AG04449 (cell line): ENCODE measurements at regions not wholly inside any gene's neighbourhood (a gene's known extent, or its start where the extent isn't known, plus 50 kb on each side); places are given as distances from the start of the nearest gene placed in this dataset.

Experiments used
- CTCF ChIA-PET: fragments of 350-600 bp; formaldehyde crosslinking; extraction: SDS; loops from one replicate; lab custom pipeline; 2021; ENCODE audit warnings: antibody characterized with exemption; lab: Yijun Ruan, JAX
- POLR2A ChIA-PET: fragments of 400-600, 350-600 bp; formaldehyde crosslinking; extraction: SDS; loops from one replicate; lab custom pipeline; 2020; ENCODE audit warnings: antibody characterized with exemption, inconsistent platforms; lab: Yijun Ruan, JAX
- DNase-seq: peaks from one replicate; pipeline ENCODE4 v3.0.0-alpha.2; 2010; ENCODE audit warnings: low read depth, low spot score
- H3K4me3 ChIP-seq: 2 replicates; pipeline ENCODE4 v1.5.1; 2011; ENCODE audit warnings: low read depth, mild to moderate bottlenecking, control low read depth, low read length
- TF ChIP-seq, protein P1 (sequence below): IDR thresholded peaks from one replicate; pipeline ENCODE4 v1.5.1; 2011; ENCODE audit warnings: mild to moderate bottlenecking, moderate library complexity, low read length, control low read depth, inconsistent platforms; ENCODE audit not compliant: insufficient read depth; ENCODE audit errors: missing control alignments

- TF ChIP-seq, protein P1, sequence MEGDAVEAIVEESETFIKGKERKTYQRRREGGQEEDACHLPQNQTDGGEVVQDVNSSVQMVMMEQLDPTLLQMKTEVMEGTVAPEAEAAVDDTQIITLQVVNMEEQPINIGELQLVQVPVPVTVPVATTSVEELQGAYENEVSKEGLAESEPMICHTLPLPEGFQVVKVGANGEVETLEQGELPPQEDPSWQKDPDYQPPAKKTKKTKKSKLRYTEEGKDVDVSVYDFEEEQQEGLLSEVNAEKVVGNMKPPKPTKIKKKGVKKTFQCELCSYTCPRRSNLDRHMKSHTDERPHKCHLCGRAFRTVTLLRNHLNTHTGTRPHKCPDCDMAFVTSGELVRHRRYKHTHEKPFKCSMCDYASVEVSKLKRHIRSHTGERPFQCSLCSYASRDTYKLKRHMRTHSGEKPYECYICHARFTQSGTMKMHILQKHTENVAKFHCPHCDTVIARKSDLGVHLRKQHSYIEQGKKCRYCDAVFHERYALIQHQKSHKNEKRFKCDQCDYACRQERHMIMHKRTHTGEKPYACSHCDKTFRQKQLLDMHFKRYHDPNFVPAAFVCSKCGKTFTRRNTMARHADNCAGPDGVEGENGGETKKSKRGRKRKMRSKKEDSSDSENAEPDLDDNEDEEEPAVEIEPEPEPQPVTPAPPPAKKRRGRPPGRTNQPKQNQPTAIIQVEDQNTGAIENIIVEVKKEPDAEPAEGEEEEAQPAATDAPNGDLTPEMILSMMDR, result peak; percentile 86
- no peak overlapping the region for H3K4me3 ChIP-seq
- peak; percentile 2 for DNase-seq
- ChIA-PET POLR2A (no interaction called here), CTCF (interaction anchor here (0.7 to 8.9 kb wide), 38 partner anchors 8 to 665 kb away, joined by 3 to 319 read pairs (median 4); no protein-coding TSS in a partner anchor)
Measured at GRCh38 chr4:153084980-153085630, 119.1 kb upstream of the TRIM2 start.

GRCh38 chr4:153087671-153088194 is 116.5 kb upstream of the TRIM2 start:
- TF ChIP-seq, protein P1, result no peak
- POLR2A ChIA-PET, result no interaction called here
- no peak overlapping the region for H3K4me3 ChIP-seq
- CTCF ChIA-PET, result interaction anchor here (0.7 to 5.9 kb wide), 6 partner anchors 25 to 241 kb away, joined by 3 to 51 read pairs (median 4); no protein-coding TSS in a partner anchor
- DNase-seq, result no peak

GRCh38 chr4:153089742-153090141 is 114.5 kb upstream of the TRIM2 start:
- CTCF ChIA-PET, result interaction anchor here (1.0 to 5.9 kb wide), 7 partner anchors 7 to 242 kb away, joined by 3 to 51 read pairs (median 4); no protein-coding TSS in a partner anchor
- TF ChIP-seq, protein P1, result no peak
- POLR2A ChIA-PET, result no interaction called here

GRCh38 chr4:153090181-153090580 is 114.1 kb upstream of the TRIM2 start:
- TF ChIP-seq, protein P1, result no peak
- POLR2A ChIA-PET, result no interaction called here
- CTCF ChIA-PET, result interaction anchor here (1.0 to 5.9 kb wide), 4 partner anchors 10 to 242 kb away, joined by 4 to 51 read pairs (median 10); no protein-coding TSS in a partner anchor
- no peak for DNase-seq
- no peak overlapping the region for H3K4me3 ChIP-seq

More at GRCh38 chr4:153089742-153090141, 114.5 kb upstream of the TRIM2 start:
- no peak for DNase-seq
- H3K4me3 ChIP-seq, result no peak overlapping the region

DNA sequence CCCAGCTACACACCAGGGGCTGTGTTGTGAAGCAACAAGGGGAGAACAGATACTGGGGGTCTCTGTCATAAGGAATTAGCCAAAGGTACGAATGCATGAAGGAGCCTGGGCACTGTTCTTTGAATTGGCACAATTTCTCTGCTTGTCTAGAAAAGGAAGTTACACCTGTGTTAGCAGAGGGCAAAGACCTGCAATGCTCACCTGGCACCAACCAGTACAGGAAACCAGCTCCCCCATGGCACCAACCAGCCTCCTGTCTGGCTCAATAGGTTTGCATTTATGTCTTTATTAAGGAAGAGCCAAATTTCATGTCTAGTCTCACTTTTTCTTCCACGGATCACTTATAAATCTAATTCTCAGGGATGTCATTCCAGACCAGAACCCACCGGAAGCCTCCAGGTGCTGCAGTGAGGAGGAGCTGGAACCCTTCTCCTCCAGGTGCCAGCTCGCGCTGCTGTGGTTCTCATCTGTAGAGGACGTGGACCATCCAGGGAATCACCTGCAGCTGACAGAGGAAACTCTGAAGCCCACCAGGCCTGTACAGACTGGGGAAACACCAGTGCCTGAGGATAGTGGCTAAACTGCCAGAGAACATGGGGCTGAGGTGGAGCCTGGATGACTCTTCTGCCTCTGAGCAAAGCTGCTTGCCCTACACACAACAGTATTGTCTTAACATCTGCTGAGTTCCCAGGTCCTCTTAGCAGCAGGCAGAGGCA is 113.4 kb upstream of the TRIM2 start:
- ChIA-PET POLR2A (no interaction called here), CTCF (interaction anchor here (1.0 to 5.9 kb wide), 2 partner anchors 9 to 36 kb away, joined by 4 to 51 read pairs; no protein-coding TSS in a partner anchor)
- TF ChIP-seq, protein P1, result no peak
- DNase-seq, result no peak
- no peak overlapping the region for H3K4me3 ChIP-seq
